GM19372 (cell line): ENCODE measurements at regions not wholly inside any gene's neighbourhood (a gene's known extent, or its start where the extent isn't known, plus 50 kb on each side); places are given as distances from the start of the nearest gene placed in this dataset.

Source experiments
- ATAC-seq: cut with Tn5 transposase; IDR thresholded peaks from one replicate; pipeline ENCODE4 v1.9.1; 2021; ENCODE audit warnings: mild to moderate bottlenecking, low read depth, moderate library complexity; ENCODE audit not compliant: unreplicated experiment

GRCh38 chr3:152051501-152052404 lies 178.3 kb downstream of the SUCNR1 start:
- ATAC-seq: no peak

- no peak for ATAC-seq
Observed at GRCh38 chr3:152053866-152054265, 180.4 kb downstream of the SUCNR1 start.

- peak; percentile 76 for ATAC-seq
Observed at GRCh38 chr3:152054315-152054714, 180.9 kb downstream of the SUCNR1 start.

- no peak for ATAC-seq
Observed at GRCh38 chr3:152056073-152056472, 182.6 kb downstream of the SUCNR1 start.

GRCh38 chr3:152056481-152056880 lies 183.0 kb downstream of the SUCNR1 start:
- ATAC-seq: no peak

GRCh38 chr3:152056987-152057386 lies 183.5 kb downstream of the SUCNR1 start:
- ATAC-seq: no peak

GRCh38 chr3:152058856-152059255 lies 185.4 kb downstream of the SUCNR1 start:
- no peak for ATAC-seq

- ATAC-seq: no peak
Observed at GRCh38 chr3:152060701-152061100, 187.3 kb downstream of the SUCNR1 start.

- no peak for ATAC-seq
Observed at GRCh38 chr3:152061296-152061695, 187.9 kb downstream of the SUCNR1 start.

GRCh38 chr3:152069871-152070270 lies 196.4 kb downstream of the SUCNR1 start:
- no peak for ATAC-seq

GRCh38 chr3:152071315-152071714 lies 197.4 kb upstream of the MBNL1 start:
- no peak for ATAC-seq

- no peak for ATAC-seq
Observed at GRCh38 chr3:152071924-152072323, 196.8 kb upstream of the MBNL1 start.

GRCh38 chr3:152073267-152073666 lies 195.5 kb upstream of the MBNL1 start:
- ATAC-seq: no peak

GRCh38 chr3:152076148-152076547 lies 192.6 kb upstream of the MBNL1 start:
- ATAC-seq: no peak

GRCh38 chr3:152079980-152080379 lies 188.7 kb upstream of the MBNL1 start:
- ATAC-seq: no peak

GRCh38 chr3:152083135-152083534 lies 185.6 kb upstream of the MBNL1 start:
- no peak for ATAC-seq

GRCh38 chr3:152084441-152085158 lies 184.1 kb upstream of the MBNL1 start:
- no peak for ATAC-seq

- no peak for ATAC-seq
Observed at GRCh38 chr3:152087153-152087552, 181.6 kb upstream of the MBNL1 start.

GRCh38 chr3:152089528-152089927 lies 179.2 kb upstream of the MBNL1 start:
- no peak for ATAC-seq

- no peak for ATAC-seq
Observed at GRCh38 chr3:152091725-152092124, 177.0 kb upstream of the MBNL1 start.

- ATAC-seq: no peak
Observed at GRCh38 chr3:152093901-152094300, 174.8 kb upstream of the MBNL1 start.

GRCh38 chr3:152094406-152094805 lies 174.3 kb upstream of the MBNL1 start:
- no peak for ATAC-seq
